ENCODE measurements at regions not wholly inside any gene's neighbourhood (a gene's known extent, or its start where the extent isn't known, plus 50 kb on each side); places are given as distances from the start of the nearest gene placed in this dataset.

- TF ChIP-seq CTCF (conservative IDR thresholded peaks at IDR 0.05) (no peak), EZH2 (IDR thresholded peaks at IDR 0.05; ENCODE audit: low read depth) (no peak)
These were observed 285.2 kb upstream of the SYT10 start for GRCh38 chr12:33724867-33725266.

All from PC-9 (cell line).